Ovary (tissue), 7 donors: ENCODE measurements at regions not wholly inside any gene's neighbourhood (a gene's known extent, or its start where the extent isn't known, plus 50 kb on each side); places are given as distances from the start of the nearest gene placed in this dataset.

Experiments used
- DNase-seq, 5 donors: peaks; one replicate each; pipeline ENCODE4 v3.0.0-alpha.2; 2019 to 2020
- H3K27ac ChIP-seq, 2 donors: fragments of 200-600 bp; one replicate each; pipeline versions ENCODE4 v1.5.1 to v1.8.0; 2019 to 2022
- H3K27me3 ChIP-seq: fragments of 200-600 bp; one replicate; pipeline ENCODE4 v1.8.0; 2022
- H3K36me3 ChIP-seq: fragments of 200-600 bp; sonication (generic); one replicate; pipeline ENCODE4 v1.5.1; 2019
- H3K4me1 ChIP-seq: one replicate; pipeline ENCODE4 v1.8.1; 2013; ENCODE audit warnings: mild to moderate bottlenecking, moderate library complexity; ENCODE audit not compliant: insufficient read depth
- H3K4me3 ChIP-seq: fragments of 200-600 bp; sonication (generic); one replicate; pipeline ENCODE4 v1.5.1; 2017
- H3K9me3 ChIP-seq, 2 donors: fragments of 200-600 bp in 1 of 2; sonication (generic) in 1 of 2; one replicate each; pipeline versions ENCODE4 v1.5.1 to v1.8.1; 2013 to 2019; ENCODE audit warnings: mild to moderate bottlenecking in 1 of 2, moderate library complexity in 1 of 2
- EP300 ChIP-seq: sonication (generic); formaldehyde crosslinking; IDR thresholded peaks from one replicate; pipeline ENCODE4 v1.6.1; 2017; ENCODE audit warnings: antibody characterized with exemption
- POLR2A ChIP-seq: fragments of 450-650 bp; IDR thresholded peaks from one replicate; pipeline ENCODE4 v1.6.1; 2017; ENCODE audit warnings: antibody characterized with exemption, mild to moderate bottlenecking, moderate library complexity
- whole genome bisulfite sequencing, 3 donors: extraction: QIAGEN DNeasy Blood & Tissue Kit in 1 of 3; methylation state at CpG; one replicate each; pipeline versions ENCODE4 v1.1.5 to v1.1.7; 2013 to 2017; 5-methylcytosine and 5-hydroxymethylcytosine counted together
- intact Hi-C, 4 donors: fragments of 100-400 bp; cut with DNase I; formaldehyde crosslinking; loops; one replicate each; pipeline versions ENCODE4 v1.11.0 to v1.15.1; 2022 to 2023
- TF ChIP-seq, protein P1 (sequence below), 3 donors: fragments of 450-650 bp in 2 of 3; fragments of 200-600 bp in 1 of 3; IDR thresholded peaks; one replicate each; pipeline versions ENCODE4 v1.5.1 to v1.8.0; 2016 to 2022; ENCODE audit warnings: antibody characterized with exemption in 3 of 3, mild to moderate bottlenecking in 1 of 3
- donor health status: DM: no; HTN: no; CAD: no; lungs with moderate emphysema.
- donor health status: DM: no; HTN: no; CAD: no.
- donor health status: Bipolar disorder and iron deficiency.
- donor health status: DM: no; HTN: no; CAD: no.
- donor health status: DM: yes; HTN: yes; CAD: no.

DNA sequence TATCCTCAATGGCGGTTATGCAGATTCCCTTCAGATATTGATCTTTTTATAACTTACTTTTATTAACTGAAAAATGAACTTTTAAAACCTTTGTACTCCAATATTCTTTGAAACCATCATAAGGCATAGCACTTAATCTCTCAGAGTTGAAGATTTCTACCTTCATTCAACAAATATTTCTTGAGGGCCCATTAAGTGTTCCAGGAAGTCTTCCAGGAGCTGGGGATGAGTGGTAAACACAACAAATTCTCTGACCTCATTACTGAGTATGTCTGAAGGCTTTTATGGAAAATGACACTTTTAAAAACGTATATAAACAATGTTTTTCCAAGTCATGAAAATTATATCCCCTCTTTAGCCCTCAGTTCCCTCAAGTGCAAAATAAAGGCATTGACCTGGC, 575.3 kb upstream of the IL12A start:
- intact Hi-C loops, result no loop called here
- TF ChIP-seq EP300 (no peak), POLR2A (no peak)
- TF ChIP-seq, protein P1, sequence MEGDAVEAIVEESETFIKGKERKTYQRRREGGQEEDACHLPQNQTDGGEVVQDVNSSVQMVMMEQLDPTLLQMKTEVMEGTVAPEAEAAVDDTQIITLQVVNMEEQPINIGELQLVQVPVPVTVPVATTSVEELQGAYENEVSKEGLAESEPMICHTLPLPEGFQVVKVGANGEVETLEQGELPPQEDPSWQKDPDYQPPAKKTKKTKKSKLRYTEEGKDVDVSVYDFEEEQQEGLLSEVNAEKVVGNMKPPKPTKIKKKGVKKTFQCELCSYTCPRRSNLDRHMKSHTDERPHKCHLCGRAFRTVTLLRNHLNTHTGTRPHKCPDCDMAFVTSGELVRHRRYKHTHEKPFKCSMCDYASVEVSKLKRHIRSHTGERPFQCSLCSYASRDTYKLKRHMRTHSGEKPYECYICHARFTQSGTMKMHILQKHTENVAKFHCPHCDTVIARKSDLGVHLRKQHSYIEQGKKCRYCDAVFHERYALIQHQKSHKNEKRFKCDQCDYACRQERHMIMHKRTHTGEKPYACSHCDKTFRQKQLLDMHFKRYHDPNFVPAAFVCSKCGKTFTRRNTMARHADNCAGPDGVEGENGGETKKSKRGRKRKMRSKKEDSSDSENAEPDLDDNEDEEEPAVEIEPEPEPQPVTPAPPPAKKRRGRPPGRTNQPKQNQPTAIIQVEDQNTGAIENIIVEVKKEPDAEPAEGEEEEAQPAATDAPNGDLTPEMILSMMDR (IDR thresholded peaks at IDR 0.05), result no peak
- H3K27me3 ChIP-seq, result no peaks in the 10 kb centered on the region
- no peak overlapping the region for H3K27ac ChIP-seq
- no peaks in the 10 kb centered on the region for H3K36me3 ChIP-seq
- no peak overlapping the region for H3K4me3 ChIP-seq
- DNase-seq, result no peak
- no peaks in the 10 kb centered on the region for H3K4me1 ChIP-seq
- 60 to 71% (median 71%) methylated on average over 2 of the region's 2 CpGs for WGBS, 3 donors
- no peaks in the 10 kb centered on the region for H3K9me3 ChIP-seq

DNA sequence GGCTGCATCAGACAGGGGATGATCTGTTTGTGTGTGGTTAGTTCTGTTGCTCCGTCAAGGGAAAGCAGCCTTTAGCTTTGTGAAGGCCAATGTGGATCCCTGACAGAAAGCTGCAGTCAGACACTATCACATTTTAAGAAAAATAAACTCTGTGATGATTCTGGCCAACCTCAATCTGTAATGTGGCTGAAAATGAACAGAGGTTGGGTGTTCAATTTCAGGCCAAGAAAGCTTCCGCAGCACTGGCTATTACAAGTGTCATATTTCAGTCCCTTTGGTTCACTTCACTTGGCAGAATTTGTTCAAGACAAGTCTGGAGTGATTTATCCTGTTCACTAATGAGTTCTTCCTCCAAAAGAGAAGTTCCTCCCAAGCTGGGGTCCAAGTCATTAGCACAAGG, 571.8 kb upstream of the IL12A start:
- no peaks in the 10 kb centered on the region for H3K36me3 ChIP-seq
- DNase-seq, result no peak
- no peak overlapping the region for H3K27ac ChIP-seq
- H3K4me1 ChIP-seq, result no peaks in the 10 kb centered on the region
- no peaks in the 10 kb centered on the region for H3K9me3 ChIP-seq
- H3K27me3 ChIP-seq, result no peaks in the 10 kb centered on the region
- intact Hi-C loops, result no loop called here
- 4 to 21% (median 18%) methylated on average over 2 of the region's 2 CpGs for WGBS, 3 donors
- no peak overlapping the region for H3K4me3 ChIP-seq
- TF ChIP-seq POLR2A, result no peak
- TF ChIP-seq, protein P1 (IDR thresholded peaks at IDR 0.05), result no peak
- no peak for TF ChIP-seq EP300

DNA sequence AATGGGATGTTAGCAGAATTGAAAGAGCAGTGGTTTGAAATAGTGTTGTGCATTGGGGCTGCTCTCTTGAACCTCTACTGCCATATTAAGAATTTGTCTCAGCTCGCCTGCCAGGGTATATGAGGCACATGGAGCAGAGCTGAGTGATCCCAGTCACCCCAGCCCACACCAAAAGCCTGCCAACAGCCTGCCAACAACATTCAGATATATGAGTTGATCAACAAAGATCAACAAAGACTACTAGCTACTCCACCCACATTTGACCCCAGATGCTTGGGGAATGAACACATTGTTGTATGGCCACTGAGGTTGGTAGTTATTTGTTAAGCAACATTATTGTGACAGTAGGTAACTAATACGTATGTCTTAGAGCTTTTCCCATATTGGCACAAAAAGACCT, 570.9 kb upstream of the IL12A start:
- H3K27ac ChIP-seq, result no peak overlapping the region

DNA sequence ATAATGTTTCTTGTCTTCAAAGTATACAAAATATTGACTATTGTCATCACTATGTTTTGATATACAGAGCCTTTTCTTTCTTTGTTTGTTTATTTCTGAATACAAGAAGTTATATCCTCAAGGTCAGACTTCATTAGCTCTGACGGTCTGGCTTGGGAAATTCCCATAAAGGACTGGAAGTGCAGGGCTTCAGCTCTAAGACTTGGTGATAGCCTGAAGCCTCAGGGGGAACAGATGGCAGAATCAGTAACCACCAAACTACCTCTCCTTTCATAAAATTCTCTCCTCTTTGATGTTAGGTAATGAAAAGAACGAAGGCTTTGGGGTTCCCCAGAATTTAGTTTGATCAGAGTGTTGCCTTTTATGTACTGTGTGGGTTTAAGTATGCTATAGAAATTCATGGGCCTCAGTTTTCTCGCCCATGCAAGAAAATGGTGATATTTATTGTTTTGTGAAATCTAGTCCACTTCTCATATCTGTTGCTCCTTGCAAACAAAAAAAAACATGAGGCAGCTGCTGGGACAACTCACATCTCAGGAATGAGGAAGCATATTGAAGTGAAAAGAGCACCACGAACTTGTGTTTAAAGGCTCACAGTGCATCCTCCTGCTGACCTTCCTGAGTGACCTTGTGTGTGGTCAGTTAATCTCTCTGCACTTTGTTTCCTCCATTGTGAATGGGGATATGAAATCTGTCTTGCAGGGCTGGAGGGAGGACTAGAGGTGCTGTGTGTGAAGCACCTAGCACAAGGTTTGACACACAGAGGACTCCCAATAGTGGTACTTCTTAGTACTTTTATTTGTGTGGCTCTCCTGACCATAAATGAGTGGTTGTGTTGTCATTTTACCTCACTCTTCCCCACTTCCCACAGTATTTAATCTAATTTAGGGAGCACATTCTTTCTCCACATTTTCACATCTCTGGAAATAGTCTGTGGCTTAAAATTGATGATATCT, 569.8 kb upstream of the IL12A start:
- Histone ChIP-seq H3K27ac (no peak overlapping the region), H3K4me1 (no peaks in the 10 kb centered on the region), H3K9me3 (no peaks in the 10 kb centered on the region), H3K27me3 (no peaks in the 10 kb centered on the region), H3K36me3 (no peaks in the 10 kb centered on the region), H3K4me3 (no peak overlapping the region)
- DNase-seq, result no peak
- 12 to 20% (median 15%) methylated on average over 4 of the region's 4 CpGs for WGBS, 3 donors
- TF ChIP-seq EP300, result no peak
- TF ChIP-seq, protein P1 (IDR thresholded peaks at IDR 0.05), result no peak
- no peak for TF ChIP-seq POLR2A
- intact Hi-C loops, result loop anchor here in 1 of 4 donors (2.0 kb wide), 1 partner anchor 14 kb away; no protein-coding TSS in a partner anchor

More for the DNA sequence above, 570.9 kb upstream of the IL12A start:
- Histone ChIP-seq H3K4me1 (no peaks in the 10 kb centered on the region), H3K36me3 (no peaks in the 10 kb centered on the region), H3K4me3 (no peak overlapping the region), H3K9me3 (no peaks in the 10 kb centered on the region), H3K27me3 (no peaks in the 10 kb centered on the region)
- 77 to 83% (median 82%) methylated on average over 2 of the region's 2 CpGs for WGBS, 3 donors
- intact Hi-C loops, result loop anchor here in 1 of 4 donors (2.0 kb wide), 1 partner anchor 13 kb away; no protein-coding TSS in a partner anchor
- DNase-seq, result no peak
- no peak for TF ChIP-seq EP300
- TF ChIP-seq, protein P1 (IDR thresholded peaks at IDR 0.05), result no peak
- TF ChIP-seq POLR2A, result no peak
